NCI-H2171 treated with DMSO at 0.1 percent for 48 hours (cell line): ENCODE measurements at regions not wholly inside any gene's neighbourhood (a gene's known extent, or its start where the extent isn't known, plus 50 kb on each side); places are given as distances from the start of the nearest gene placed in this dataset.
"Not testable (repeated sequence)": the region's sequence is repeated elsewhere in the genome, so short reads cannot be mapped to it uniquely, and the experiment has no call there.

Source experiments
- DNase-seq: peaks from one replicate; lab custom pipeline; 2025; lab: John Stamatoyannopoulos, UW

DNA sequence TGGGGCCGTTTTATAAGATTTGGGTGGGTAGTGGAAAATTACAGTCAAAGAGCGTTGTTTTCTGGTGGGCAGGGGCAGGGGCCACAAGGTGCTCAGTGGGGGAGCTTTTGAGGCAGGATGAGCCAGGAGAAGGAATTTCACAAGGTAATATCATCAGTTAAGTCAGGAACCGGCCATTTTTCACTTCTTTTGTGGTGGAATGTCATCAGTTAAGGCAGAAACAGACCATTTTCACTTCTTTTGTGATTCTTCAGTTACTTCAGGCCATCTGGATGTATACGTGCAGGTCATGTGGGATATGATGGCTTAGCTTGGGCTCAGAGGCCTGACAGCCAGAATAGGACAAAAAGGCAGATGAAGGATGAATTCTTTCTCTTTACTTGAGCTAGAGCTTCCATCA, 477.3 kb upstream of the NUDT12 start:
- not testable (repeated sequence) for DNase-seq

DNA sequence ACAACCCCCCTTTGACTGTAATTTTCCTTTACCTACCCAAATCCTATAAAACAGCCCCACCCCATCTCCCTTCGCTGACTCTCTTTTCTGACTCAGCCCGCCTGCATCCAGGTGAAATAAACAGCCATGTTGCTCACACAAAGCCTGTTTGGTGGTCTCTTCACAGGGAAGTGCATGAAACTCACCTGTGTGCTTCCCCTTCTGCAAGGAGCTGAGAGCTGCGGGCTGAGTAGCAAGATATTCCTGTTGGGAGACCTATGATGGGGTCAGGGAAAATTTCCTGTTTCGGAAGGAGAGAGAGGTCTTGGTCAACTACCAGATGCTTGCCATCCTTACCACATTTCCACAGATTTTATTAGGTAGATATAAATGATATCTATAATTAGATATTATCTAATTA, 474.5 kb upstream of the NUDT12 start:
- DNase-seq, result not testable (repeated sequence)

GRCh38 chr5:104033186-104033585, 470.6 kb upstream of the NUDT12 start:
- not testable (repeated sequence) for DNase-seq

- DNase-seq, result no peak
These were observed 461.9 kb upstream of the NUDT12 start for GRCh38 chr5:104024538-104024937.

- no peak for DNase-seq
These were observed 461.1 kb upstream of the NUDT12 start for GRCh38 chr5:104023739-104024138.

- DNase-seq, result peak; percentile 40
These were observed 457.4 kb upstream of the NUDT12 start for GRCh38 chr5:104019956-104020355.

DNA sequence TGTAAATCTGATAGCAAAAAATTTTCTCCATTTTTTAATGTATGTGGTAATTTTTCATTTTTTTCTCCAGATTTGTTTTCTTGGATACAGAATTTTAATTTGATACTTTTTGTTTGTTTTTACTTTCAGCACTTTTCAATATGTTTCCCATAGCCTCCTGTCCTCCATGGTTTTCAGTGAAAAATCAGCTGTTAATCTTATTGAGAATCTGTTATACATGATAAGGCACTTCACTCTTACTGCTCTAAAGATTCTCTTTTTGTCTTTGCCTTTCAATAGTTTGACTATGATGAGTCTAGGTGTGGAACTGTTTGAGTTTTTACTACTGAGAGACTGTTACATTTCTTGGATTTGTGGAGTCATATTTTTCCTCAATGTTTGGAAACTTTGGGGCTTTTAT, 455.7 kb upstream of the NUDT12 start:
- DNase-seq, result no peak

DNA sequence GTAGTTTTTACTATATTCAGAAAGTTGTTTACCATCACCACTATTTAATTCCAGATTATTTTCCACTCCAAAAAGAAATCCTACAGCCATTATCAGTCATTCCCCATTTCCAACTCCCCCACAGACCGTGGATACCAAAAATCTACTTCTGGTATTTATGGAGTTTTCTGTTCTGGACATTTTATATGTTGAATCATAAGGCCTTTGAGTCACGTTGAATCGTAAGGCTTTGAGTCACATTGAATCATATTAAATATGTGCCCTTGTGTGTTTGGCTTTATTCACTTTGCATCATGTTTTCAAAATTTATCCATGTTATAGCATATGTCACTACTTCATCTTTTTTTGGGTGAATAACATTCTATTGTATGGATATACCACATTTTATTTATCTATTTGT, 454.1 kb upstream of the NUDT12 start:
- DNase-seq, result no peak

- DNase-seq, result no peak
These were observed 453.2 kb upstream of the NUDT12 start for GRCh38 chr5:104015765-104016164.

GRCh38 chr5:104002783-104003182, 440.2 kb upstream of the NUDT12 start:
- not testable (repeated sequence) for DNase-seq

GRCh38 chr5:104001136-104001535, 438.5 kb upstream of the NUDT12 start:
- no peak for DNase-seq

- DNase-seq, result no peak
These were observed 430.4 kb upstream of the NUDT12 start for GRCh38 chr5:103993031-103993430.

DNA sequence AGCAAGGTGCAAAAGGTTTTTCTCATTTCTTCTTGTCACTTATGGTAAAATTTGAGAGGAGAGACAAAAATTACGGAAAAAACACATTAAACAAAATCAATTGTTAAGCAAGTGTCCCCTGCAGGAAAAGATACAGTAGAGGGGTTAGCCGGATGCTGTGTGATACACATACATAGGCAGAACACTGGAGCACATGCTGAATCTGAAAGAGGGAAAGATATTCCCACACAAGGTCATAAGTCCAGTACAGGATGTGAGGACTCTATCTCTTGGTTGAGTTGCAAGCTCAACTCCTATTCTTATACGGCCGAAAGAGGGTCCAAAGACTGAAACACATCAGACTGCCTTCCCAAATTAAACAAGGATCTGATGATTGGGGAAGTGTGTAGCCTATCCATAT, 427.5 kb upstream of the NUDT12 start:
- no peak for DNase-seq

DNA sequence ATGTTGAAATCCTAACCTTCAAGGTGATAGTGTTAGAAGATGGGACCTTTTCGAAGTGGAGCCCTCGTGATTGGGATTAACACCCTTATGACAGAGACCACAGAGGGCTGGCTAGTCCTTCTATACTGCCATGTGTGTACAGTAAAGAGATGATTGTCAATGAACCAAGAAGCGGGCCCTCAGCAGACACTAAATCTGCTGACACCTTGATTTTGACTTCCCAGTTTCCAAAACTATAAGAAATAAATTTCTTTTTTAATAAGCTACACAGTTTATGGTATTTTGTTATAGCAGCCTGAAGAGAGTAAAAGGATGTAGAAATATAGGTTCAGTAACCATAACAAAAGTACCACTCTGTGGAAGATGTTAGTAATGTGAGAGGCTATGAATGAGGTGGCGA, 419.0 kb upstream of the NUDT12 start:
- no peak for DNase-seq

GRCh38 chr5:103973669-103974068, 411.1 kb upstream of the NUDT12 start:
- no peak for DNase-seq

- not testable (repeated sequence) for DNase-seq
These were observed 403.7 kb upstream of the NUDT12 start for GRCh38 chr5:103966295-103966694.

DNA sequence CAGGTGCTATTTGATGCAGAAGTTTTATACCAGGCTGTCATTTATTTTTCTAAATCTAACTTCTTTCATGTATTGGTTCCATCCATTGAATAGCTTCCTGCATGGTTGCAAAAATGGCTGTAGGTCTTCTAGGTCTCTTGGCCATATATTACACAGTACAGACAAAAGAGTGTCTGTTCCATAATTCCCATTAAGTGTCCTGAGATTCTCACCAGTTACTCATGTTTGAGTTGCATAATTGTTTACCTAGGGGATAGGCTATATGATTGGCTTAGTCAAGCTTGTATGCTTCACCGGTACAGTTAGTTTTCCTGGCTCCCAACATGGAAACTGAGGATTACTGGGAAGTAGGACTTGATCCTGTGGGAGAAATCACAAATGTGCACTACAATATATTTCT, 399.4 kb upstream of the NUDT12 start:
- DNase-seq, result no peak

DNA sequence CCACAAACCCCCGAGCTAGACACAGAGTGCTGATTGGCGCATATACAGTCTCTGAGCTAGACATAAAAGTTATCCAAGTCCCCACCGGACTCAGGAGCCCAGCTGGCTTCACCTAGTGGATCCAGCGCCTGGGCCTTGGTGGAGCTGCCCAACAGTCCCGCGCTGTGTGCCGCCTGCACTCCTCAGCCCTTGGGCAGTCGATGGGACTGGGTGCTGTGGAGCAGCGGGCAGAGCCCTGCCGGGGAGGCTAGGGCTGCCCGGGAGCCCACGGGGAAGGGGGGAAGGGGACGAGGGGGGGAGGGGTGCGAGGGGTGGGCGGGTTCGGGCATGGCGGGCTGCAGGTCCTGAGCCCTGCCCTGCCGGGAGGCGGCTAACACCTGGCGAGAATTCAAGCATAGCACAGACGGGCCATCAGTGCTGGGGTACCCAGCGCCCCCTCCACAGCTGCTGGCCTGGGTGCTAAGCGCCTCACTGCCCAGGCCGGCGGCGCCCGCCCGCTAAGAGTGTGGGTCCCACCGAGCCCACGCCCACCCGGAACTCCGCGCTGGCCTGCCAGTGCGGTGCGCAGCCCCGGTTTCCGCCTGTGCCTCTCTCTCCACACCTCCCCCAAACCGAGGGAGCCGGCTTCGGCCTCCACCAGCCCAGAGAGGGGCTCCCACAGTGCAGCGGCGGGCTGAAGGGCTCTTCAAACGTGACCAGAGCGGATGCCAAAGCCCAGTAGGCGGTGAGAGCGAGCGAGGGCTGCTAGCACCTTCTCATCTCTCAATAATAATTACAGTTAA, 391.2 kb upstream of the NUDT12 start:
- no peak for DNase-seq

DNA sequence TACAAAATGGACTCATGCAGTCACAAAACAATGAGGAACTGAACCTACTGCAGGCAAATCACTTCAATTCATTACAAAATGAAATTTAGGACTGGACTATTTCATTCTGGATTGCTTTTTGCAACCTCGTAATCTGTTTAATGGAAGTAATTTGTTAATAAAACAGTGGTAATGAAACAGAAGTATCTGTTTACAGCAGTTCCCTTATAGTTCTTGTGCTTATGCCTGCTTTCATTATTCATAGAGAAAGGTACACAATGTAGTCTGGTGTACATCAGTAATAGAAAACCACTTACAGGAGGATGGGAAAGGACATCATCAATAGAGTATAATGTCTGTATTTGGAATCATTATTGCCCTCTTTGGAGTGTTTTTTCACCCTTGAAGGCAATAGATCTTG, 389.2 kb upstream of the NUDT12 start:
- no peak for DNase-seq

- no peak for DNase-seq
These were observed 380.6 kb upstream of the NUDT12 start for GRCh38 chr5:103943230-103943629.

DNA sequence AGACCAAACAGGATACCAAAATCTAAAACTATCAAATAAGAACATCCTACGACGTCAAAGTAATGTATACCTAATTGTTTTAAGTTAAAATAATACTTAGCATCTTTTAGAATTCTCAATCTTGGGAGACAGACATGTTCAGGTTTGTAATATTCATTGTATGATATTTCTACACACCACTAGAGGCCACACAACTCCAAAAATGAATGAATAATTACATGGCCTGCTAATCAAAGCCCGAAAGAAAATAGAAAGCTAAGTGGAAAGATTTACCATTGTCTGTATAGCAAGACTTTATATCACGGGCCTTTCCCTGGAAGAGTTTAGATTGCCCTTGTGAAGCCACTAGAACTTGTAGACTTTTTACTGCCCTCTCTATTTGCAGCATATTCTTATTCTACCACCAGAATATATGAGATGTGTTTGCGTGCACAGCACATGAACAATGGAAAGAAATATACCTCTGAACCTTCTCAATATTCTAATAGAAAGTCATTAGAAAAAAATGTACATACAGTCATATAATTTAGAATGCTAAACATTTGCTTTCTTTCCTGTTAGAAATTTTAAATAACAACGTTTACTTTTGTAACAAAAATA, 380.1 kb upstream of the NUDT12 start:
- no peak for DNase-seq

GRCh38 chr5:103941596-103941995, 379.0 kb upstream of the NUDT12 start:
- no peak for DNase-seq

- DNase-seq, result no peak
These were observed 375.6 kb upstream of the NUDT12 start for GRCh38 chr5:103938146-103938695.
